Fibroblast of the conjunctiva (primary cell): ENCODE measurements at regions not wholly inside any gene's neighbourhood (a gene's known extent, or its start where the extent isn't known, plus 50 kb on each side); places are given as distances from the start of the nearest gene placed in this dataset.

ENCODE experiments used
- DNase-seq: peaks from one replicate; pipeline ENCODE4 v3.0.0-alpha.2; 2010; ENCODE audit warnings: low read depth

- DNase-seq, result no peak
Measured at GRCh38 chr6:26290941-26291340, 74.1 kb upstream of the BTN3A2 start.

- DNase-seq, result no peak
Measured at GRCh38 chr6:26292709-26293108, 72.3 kb upstream of the BTN3A2 start.

GRCh38 chr6:26294302-26294701 is 70.7 kb upstream of the BTN3A2 start:
- DNase-seq, result no peak

- DNase-seq, result no peak
Measured at GRCh38 chr6:26295691-26296555, 69.1 kb upstream of the BTN3A2 start.

GRCh38 chr6:26296556-26296856 is 68.5 kb upstream of the BTN3A2 start:
- DNase-seq, result no peak

- DNase-seq, result no peak
Measured at GRCh38 chr6:26296857-26297648, 67.9 kb upstream of the BTN3A2 start.

- DNase-seq, result no peak
Measured at GRCh38 chr6:26299286-26300042, 65.5 kb upstream of the BTN3A2 start.

GRCh38 chr6:26300043-26300331 is 65.0 kb upstream of the BTN3A2 start:
- DNase-seq, result no peak

GRCh38 chr6:26300359-26300758 is 64.6 kb upstream of the BTN3A2 start:
- DNase-seq, result no peak

- no peak for DNase-seq
Measured at GRCh38 chr6:26300828-26301227, 64.2 kb upstream of the BTN3A2 start.

GRCh38 chr6:26301638-26302037 is 63.4 kb upstream of the BTN3A2 start:
- no peak for DNase-seq

- no peak for DNase-seq
Measured at GRCh38 chr6:26302941-26303559, 61.9 kb upstream of the BTN3A2 start.

GRCh38 chr6:26304213-26304796 is 60.7 kb upstream of the BTN3A2 start:
- no peak for DNase-seq

- peak; percentile 92 for DNase-seq
Measured at GRCh38 chr6:26304797-26305640, 60.0 kb upstream of the BTN3A2 start.

GRCh38 chr6:26305641-26305969 is 59.4 kb upstream of the BTN3A2 start:
- DNase-seq, result no peak

GRCh38 chr6:26306232-26306631 is 58.8 kb upstream of the BTN3A2 start:
- no peak for DNase-seq

- DNase-seq, result no peak
Measured at GRCh38 chr6:26307850-26308249, 57.1 kb upstream of the BTN3A2 start.

GRCh38 chr6:26309731-26310142 is 55.3 kb upstream of the BTN3A2 start:
- DNase-seq, result no peak

- DNase-seq, result no peak
Measured at GRCh38 chr6:26311012-26311384, 54.0 kb upstream of the BTN3A2 start.

GRCh38 chr6:26311385-26312095 is 53.5 kb upstream of the BTN3A2 start:
- peak; percentile 57 for DNase-seq

- no peak for DNase-seq
Measured at GRCh38 chr6:26312096-26312463, 52.9 kb upstream of the BTN3A2 start.
